ENCODE measurements at regions not wholly inside any gene's neighbourhood (a gene's known extent, or its start where the extent isn't known, plus 50 kb on each side); places are given as distances from the start of the nearest gene placed in this dataset.

GRCh38 chr10:124305984-124306383 is 112.7 kb downstream of the OAT start:
- ATAC-seq = no peak
- DNase-seq (ENCODE audit: low spot score) = no peak

GRCh38 chr10:124305131-124305530 is 113.6 kb downstream of the OAT start:
- DNase-seq (ENCODE audit: low spot score) (no peak), ATAC-seq (no peak)

GRCh38 chr10:124303662-124304418 is 114.9 kb downstream of the OAT start:
- no peak for ATAC-seq
- no peak for DNase-seq (ENCODE audit: low spot score)

- no peak for ATAC-seq
- DNase-seq (ENCODE audit: low spot score) = no peak
Measured at GRCh38 chr10:124302951-124303505, 115.7 kb downstream of the OAT start.

- DNase-seq (ENCODE audit: low spot score) = no peak
- no peak for ATAC-seq
Measured at GRCh38 chr10:124301736-124302135, 117.0 kb downstream of the OAT start.

GRCh38 chr10:124300735-124301134 is 118.0 kb downstream of the OAT start:
- DNase-seq (ENCODE audit: low spot score) (no peak), ATAC-seq (no peak)

GRCh38 chr10:124300224-124300623 is 118.5 kb downstream of the OAT start:
- DNase-seq (ENCODE audit: low spot score) (no peak), ATAC-seq (no peak)

GRCh38 chr10:124299696-124300095 is 119.0 kb downstream of the OAT start:
- DNase-seq (ENCODE audit: low spot score) (no peak), ATAC-seq (peak; percentile 42)

- DNase-seq (ENCODE audit: low spot score) = peak; percentile 31
Measured at GRCh38 chr10:124298891-124299290, 119.8 kb downstream of the OAT start.

GRCh38 chr10:124296813-124297788 is 121.6 kb downstream of the OAT start:
- DNase-seq (ENCODE audit: low spot score) = peak; percentile 27
- ATAC-seq = no peak

More at GRCh38 chr10:124298891-124299290, 119.8 kb downstream of the OAT start:
- ATAC-seq = no peak

GRCh38 chr10:124296121-124296812 is 122.5 kb downstream of the OAT start:
- DNase-seq (ENCODE audit: low spot score) (peak; percentile 40), ATAC-seq (peak; percentile 42)

GRCh38 chr10:124294811-124295770 is 123.6 kb downstream of the OAT start:
- DNase-seq (ENCODE audit: low spot score) (peak; percentile 42), ATAC-seq (no peak)

- DNase-seq (ENCODE audit: low spot score) (peak; percentile 40), ATAC-seq (no peak)
Measured at GRCh38 chr10:124293616-124294449, 124.9 kb downstream of the OAT start.

GRCh38 chr10:124292911-124293615 is 125.7 kb downstream of the OAT start:
- DNase-seq (ENCODE audit: low spot score) (peak; percentile 27), ATAC-seq (no peak)

GRCh38 chr10:124291001-124291701 is 127.6 kb downstream of the OAT start:
- DNase-seq (ENCODE audit: low spot score) (peak; percentile 47), ATAC-seq (peak; percentile 47)

GRCh38 chr10:124289851-124290795 is 128.6 kb downstream of the OAT start:
- ATAC-seq = peak; percentile 34
- peak; percentile 46 for DNase-seq (ENCODE audit: low spot score)

Data from left lobe of liver (tissue), 2 donors.